ENCODE measurements at regions not wholly inside any gene's neighbourhood (a gene's known extent, or its start where the extent isn't known, plus 50 kb on each side); places are given as distances from the start of the nearest gene placed in this dataset.

GRCh38 chr17:77723071-77723908 lies 235.2 kb upstream of the TNRC6C start:
- no peak for TF ChIP-seq CTCF (IDR thresholded peaks at IDR 0.05; ENCODE audit: low read depth, low read length)
- ChIA-PET POLR2A (no interaction called here), CTCF (no interaction called here)
- Histone ChIP-seq H3K9me3 (ENCODE audit: control insufficient read depth, insufficient read depth, low read length) (peaks cover 3% of the 10 kb centered on the region; the same call in 1 of the 2 replicates), H3K27me3 (ENCODE audit: control insufficient read depth, insufficient read depth, low read length) (peaks cover 13% of the 10 kb centered on the region), H3K27ac (ENCODE audit: low read depth, low read length) (no peak overlapping the region), H3K4me3 (ENCODE audit: low read depth, low read length) (no peak overlapping the region)
- DNase-seq (ENCODE audit: low read depth, low spot score), result no peak

- Histone ChIP-seq H3K27me3 (ENCODE audit: control insufficient read depth, insufficient read depth, low read length) (peaks cover 19% of the 10 kb centered on the region), H3K27ac (ENCODE audit: low read depth, low read length) (no peak overlapping the region), H3K9me3 (ENCODE audit: control insufficient read depth, insufficient read depth, low read length) (no peaks in the 10 kb centered on the region; the same call in 1 of the 2 replicates), H3K4me3 (ENCODE audit: low read depth, low read length) (no peak overlapping the region)
- ChIA-PET CTCF (no interaction called here), POLR2A (no interaction called here)
- no peak for TF ChIP-seq CTCF (IDR thresholded peaks at IDR 0.05; ENCODE audit: low read depth, low read length)
- no peak for DNase-seq (ENCODE audit: low read depth, low spot score)
These were observed 234.3 kb upstream of the TNRC6C start for GRCh38 chr17:77723909-77724875.

- ChIA-PET POLR2A (no interaction called here), CTCF (no interaction called here)
- no peak overlapping the region for H3K27ac ChIP-seq (ENCODE audit: low read depth, low read length)
- no peak for DNase-seq (ENCODE audit: low read depth, low spot score)
- TF ChIP-seq CTCF (IDR thresholded peaks at IDR 0.05; ENCODE audit: low read depth, low read length), result no peak
- no peaks in the 10 kb centered on the region; the same call in 1 of the 2 replicates for H3K9me3 ChIP-seq (ENCODE audit: control insufficient read depth, insufficient read depth, low read length)
- H3K27me3 ChIP-seq (ENCODE audit: control insufficient read depth, insufficient read depth, low read length), result peaks cover 19% of the 10 kb centered on the region
- no peak overlapping the region for H3K4me3 ChIP-seq (ENCODE audit: low read depth, low read length)
These were observed 233.5 kb upstream of the TNRC6C start for GRCh38 chr17:77724876-77725615.

- no peak for DNase-seq (ENCODE audit: low read depth, low spot score)
- Histone ChIP-seq H3K4me3 (ENCODE audit: low read depth, low read length) (no peak overlapping the region), H3K27me3 (ENCODE audit: control insufficient read depth, insufficient read depth, low read length) (peaks cover 19% of the 10 kb centered on the region), H3K27ac (ENCODE audit: low read depth, low read length) (no peak overlapping the region), H3K9me3 (ENCODE audit: control insufficient read depth, insufficient read depth, low read length) (no peaks in the 10 kb centered on the region; the same call in 1 of the 2 replicates)
- TF ChIP-seq CTCF (IDR thresholded peaks at IDR 0.05; ENCODE audit: low read depth, low read length), result no peak
- ChIA-PET POLR2A (no interaction called here), CTCF (no interaction called here)
These were observed 232.7 kb upstream of the TNRC6C start for GRCh38 chr17:77725846-77726245.
